ENCODE measurements at regions not wholly inside any gene's neighbourhood (a gene's known extent, or its start where the extent isn't known, plus 50 kb on each side); places are given as distances from the start of the nearest gene placed in this dataset.

DNA sequence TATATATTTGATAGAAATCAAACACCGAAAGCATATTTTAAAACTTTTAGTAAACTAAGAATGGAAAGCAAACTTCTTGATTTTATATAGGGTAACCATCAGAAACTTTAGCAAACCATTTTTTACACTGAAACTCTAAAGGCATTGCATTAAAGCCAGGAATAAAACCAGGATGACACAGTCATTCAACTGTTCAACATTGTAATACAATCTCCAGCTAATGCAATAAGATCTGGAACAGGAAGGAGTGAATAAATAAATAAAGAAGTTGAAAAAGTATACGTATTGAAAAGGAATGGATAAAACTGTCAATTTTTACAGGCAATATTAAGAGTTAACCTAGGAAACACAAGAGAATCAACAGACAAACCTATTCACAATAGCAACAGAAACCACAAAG, 181.9 kb upstream of the TTC14 start (continued):
- TF ChIP-seq ZNF462 (CRISPR knock-in tag; IDR thresholded peaks at IDR 0.05) (no peak), ZNF331 (CRISPR knock-in tag; IDR thresholded peaks at IDR 0.05; ENCODE audit: low read depth) (no peak)

DNA sequence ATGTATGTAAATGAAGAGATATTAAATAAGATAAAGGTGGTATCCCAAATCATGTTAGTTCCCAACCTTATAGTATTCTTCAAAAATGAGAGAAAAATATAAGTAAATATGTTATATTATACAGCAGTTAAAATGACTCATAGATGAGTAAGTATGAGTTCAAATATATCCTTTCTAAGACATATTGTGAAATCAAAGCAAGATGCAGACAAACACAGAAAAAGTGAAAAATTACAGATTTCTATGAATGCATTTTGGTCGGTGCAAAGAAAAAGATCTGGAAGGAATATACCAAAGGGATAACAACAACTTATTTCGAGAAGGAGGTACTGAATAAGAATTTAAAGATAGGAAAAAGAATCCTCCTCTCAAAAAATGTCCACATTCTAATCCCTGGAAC, 181.2 kb upstream of the TTC14 start:
- H3F3A ChIP-seq (replicated peaks; ENCODE audit: low read depth) = no peaks in the 10 kb centered on the region
- Mint-ChIP-seq H3K36me3 (ENCODE audit: low read depth) (no peaks in the 10 kb centered on the region), H3K4me1 (no peaks in the 10 kb centered on the region), H3K27ac (no peak overlapping the region), H3K4me3 (no peak overlapping the region), H3K27me3 (ENCODE audit: insufficient read depth, low read depth, poor library complexity) (no peaks in the 10 kb centered on the region), H3K9me3 (no peaks in the 10 kb centered on the region)
- H3K36me3 ChIP-seq (ENCODE audit: insufficient read depth) = no peaks in the 10 kb centered on the region
- H3K4me2 ChIP-seq = no peak overlapping the region
- no peaks in the 10 kb centered on the region for H3K27me3 ChIP-seq (ENCODE audit: insufficient read depth)
- TF ChIP-seq STAT1 (IDR thresholded peaks at IDR 0.05; ENCODE audit: unreplicated experiment) = no peak
- no peak for TF ChIP-seq CREB1 (CRISPR knock-in tag; IDR thresholded peaks at IDR 0.05; ENCODE audit: low read depth)
- TF ChIP-seq EZH2phosphoT487 (IDR thresholded peaks at IDR 0.05; ENCODE audit: unreplicated experiment) = no peak
- TF ChIP-seq, protein P1, sequence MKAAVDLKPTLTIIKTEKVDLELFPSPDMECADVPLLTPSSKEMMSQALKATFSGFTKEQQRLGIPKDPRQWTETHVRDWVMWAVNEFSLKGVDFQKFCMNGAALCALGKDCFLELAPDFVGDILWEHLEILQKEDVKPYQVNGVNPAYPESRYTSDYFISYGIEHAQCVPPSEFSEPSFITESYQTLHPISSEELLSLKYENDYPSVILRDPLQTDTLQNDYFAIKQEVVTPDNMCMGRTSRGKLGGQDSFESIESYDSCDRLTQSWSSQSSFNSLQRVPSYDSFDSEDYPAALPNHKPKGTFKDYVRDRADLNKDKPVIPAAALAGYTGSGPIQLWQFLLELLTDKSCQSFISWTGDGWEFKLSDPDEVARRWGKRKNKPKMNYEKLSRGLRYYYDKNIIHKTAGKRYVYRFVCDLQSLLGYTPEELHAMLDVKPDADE (IDR thresholded peaks at IDR 0.05) = no peak
- TF ChIP-seq JUNB (IDR thresholded peaks at IDR 0.05; ENCODE audit: unreplicated experiment) = no peak
- TF ChIP-seq CTCF (conservative IDR thresholded peaks at IDR 0.05; ENCODE audit: low read depth in 2 of 2) = no peak
- ATAC-seq = no peak
- H3K27ac ChIP-seq (ENCODE audit: low read depth) = no peak overlapping the region
- H2AFZ ChIP-seq = peak overlapping the region; percentile 78; the same call in 1 of the 2 replicates
- H3K9me2 ChIP-seq (ENCODE audit: insufficient read depth) = no peaks in the 10 kb centered on the region
- no peaks in the 10 kb centered on the region for H3K79me2 ChIP-seq (replicated peaks; ENCODE audit: insufficient read depth)
- DNase-seq (ENCODE audit: low spot score) = no peak
- H3K4me1 ChIP-seq (ENCODE audit: insufficient read depth) = no peaks in the 10 kb centered on the region; the same call in 1 of the 2 replicates
- no peaks in the 10 kb centered on the region for H4K20me1 ChIP-seq (replicated peaks; ENCODE audit: insufficient read depth)
- no peak overlapping the region for H3K4me3 ChIP-seq

Data from GM23338 (cell line).